ENCODE measurements at regions not wholly inside any gene's neighbourhood (a gene's known extent, or its start where the extent isn't known, plus 50 kb on each side); places are given as distances from the start of the nearest gene placed in this dataset.

DNA sequence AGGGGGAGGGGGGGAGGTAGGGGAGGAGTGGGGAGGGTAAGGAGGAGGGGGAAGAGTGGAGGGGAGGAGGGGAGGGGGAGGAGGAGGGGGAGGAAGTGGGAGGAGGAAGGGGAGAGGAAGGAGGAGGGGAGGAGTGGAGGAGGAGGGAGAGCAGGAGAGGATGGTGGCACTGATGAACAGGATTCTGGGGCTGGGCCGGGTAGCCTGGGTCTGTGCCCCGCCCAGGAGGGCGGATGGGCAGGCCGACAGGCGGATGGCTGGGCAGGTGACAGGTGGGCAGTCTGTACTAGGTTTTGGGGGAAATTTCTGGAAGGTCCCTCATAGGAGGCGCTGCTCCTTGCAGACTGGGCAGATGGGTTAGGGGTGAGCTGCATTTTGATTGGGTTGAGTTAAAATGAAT lies 66.0 kb upstream of the ADRA2C start:
- H3K9me3 ChIP-seq (ENCODE audit: low read depth), result no peaks in the 10 kb centered on the region
- H3F3A ChIP-seq (ENCODE audit: low read depth), result no peaks in the 10 kb centered on the region
- H3K4me1 Mint-ChIP-seq, result peaks cover 31% of the 10 kb centered on the region
- H3K36me3 ChIP-seq, result no peaks in the 10 kb centered on the region
- no peak overlapping the region for H3K4me3 Mint-ChIP-seq
- H3K36me3 Mint-ChIP-seq, result no peaks in the 10 kb centered on the region
- no peak overlapping the region for H3K27ac ChIP-seq
- no peak overlapping the region for H3K4me2 ChIP-seq
- no peaks in the 10 kb centered on the region for H4K20me1 ChIP-seq (ENCODE audit: low read depth)
- H3K79me2 ChIP-seq (ENCODE audit: low read depth), result no peaks in the 10 kb centered on the region
- H3K9ac ChIP-seq, result no peak overlapping the region
- peaks cover 28% of the 10 kb centered on the region for H3K4me1 ChIP-seq
- TF ChIP-seq, protein P1, sequence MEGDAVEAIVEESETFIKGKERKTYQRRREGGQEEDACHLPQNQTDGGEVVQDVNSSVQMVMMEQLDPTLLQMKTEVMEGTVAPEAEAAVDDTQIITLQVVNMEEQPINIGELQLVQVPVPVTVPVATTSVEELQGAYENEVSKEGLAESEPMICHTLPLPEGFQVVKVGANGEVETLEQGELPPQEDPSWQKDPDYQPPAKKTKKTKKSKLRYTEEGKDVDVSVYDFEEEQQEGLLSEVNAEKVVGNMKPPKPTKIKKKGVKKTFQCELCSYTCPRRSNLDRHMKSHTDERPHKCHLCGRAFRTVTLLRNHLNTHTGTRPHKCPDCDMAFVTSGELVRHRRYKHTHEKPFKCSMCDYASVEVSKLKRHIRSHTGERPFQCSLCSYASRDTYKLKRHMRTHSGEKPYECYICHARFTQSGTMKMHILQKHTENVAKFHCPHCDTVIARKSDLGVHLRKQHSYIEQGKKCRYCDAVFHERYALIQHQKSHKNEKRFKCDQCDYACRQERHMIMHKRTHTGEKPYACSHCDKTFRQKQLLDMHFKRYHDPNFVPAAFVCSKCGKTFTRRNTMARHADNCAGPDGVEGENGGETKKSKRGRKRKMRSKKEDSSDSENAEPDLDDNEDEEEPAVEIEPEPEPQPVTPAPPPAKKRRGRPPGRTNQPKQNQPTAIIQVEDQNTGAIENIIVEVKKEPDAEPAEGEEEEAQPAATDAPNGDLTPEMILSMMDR (IDR thresholded peaks at IDR 0.05), result no peak
- no peak for DNase-seq (ENCODE audit: low spot score)
- peaks cover 26% of the 10 kb centered on the region for H3K9me3 Mint-ChIP-seq
- no peak overlapping the region for H3K4me3 ChIP-seq
- H3K27ac Mint-ChIP-seq, result no peak overlapping the region
- peaks cover 8% of the 10 kb centered on the region for H3K27me3 ChIP-seq
- H2AFZ ChIP-seq (replicated peaks), result no peak overlapping the region
- H3K27me3 Mint-ChIP-seq (ENCODE audit: insufficient read depth, low read depth), result peaks cover 12% of the 10 kb centered on the region

DNA sequence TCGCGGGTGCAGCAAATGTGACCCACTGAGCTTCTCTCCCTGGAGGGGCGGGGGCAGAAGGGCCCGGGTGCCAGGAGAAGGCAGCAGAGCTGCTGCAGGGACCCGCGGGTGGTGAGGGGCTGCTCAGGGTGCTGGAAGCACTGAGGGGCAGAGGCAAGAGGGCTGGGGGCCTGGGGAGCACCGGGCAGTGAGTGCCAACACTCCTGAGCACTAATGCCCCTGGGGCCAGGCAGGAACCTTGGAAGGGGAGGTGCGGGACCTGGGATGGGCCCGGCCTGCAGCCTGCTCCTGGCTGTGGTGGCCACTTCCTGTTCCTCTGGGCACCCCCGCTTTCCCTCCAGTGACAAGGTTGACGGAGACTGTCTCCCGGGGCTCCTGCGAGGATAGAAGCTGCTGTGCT lies 66.5 kb upstream of the ADRA2C start:
- Histone ChIP-seq H3K4me2 (no peak overlapping the region), H3K79me2 (ENCODE audit: low read depth) (no peaks in the 10 kb centered on the region), H2AFZ (replicated peaks) (no peak overlapping the region), H4K20me1 (ENCODE audit: low read depth) (no peaks in the 10 kb centered on the region), H3K4me1 (peaks cover 28% of the 10 kb centered on the region), H3K9ac (no peak overlapping the region), H3K27me3 (peaks cover 8% of the 10 kb centered on the region), H3F3A (ENCODE audit: low read depth) (no peaks in the 10 kb centered on the region), H3K36me3 (no peaks in the 10 kb centered on the region), H3K9me3 (ENCODE audit: low read depth) (no peaks in the 10 kb centered on the region), H3K27ac (no peak overlapping the region), H3K4me3 (no peak overlapping the region)
- Mint-ChIP-seq H3K27me3 (ENCODE audit: insufficient read depth, low read depth) (peaks cover 11% of the 10 kb centered on the region), H3K4me1 (peaks cover 30% of the 10 kb centered on the region), H3K9me3 (peaks cover 28% of the 10 kb centered on the region), H3K4me3 (no peak overlapping the region), H3K27ac (no peak overlapping the region), H3K36me3 (no peaks in the 10 kb centered on the region)
- no peak for DNase-seq (ENCODE audit: low spot score)
- TF ChIP-seq, protein P1 (IDR thresholded peaks at IDR 0.05), result no peak
- TF ChIP-seq EZH2phosphoT487 (IDR thresholded peaks at IDR 0.05) (no peak), EZH2 (IDR thresholded peaks at IDR 0.05) (no peak)

DNA sequence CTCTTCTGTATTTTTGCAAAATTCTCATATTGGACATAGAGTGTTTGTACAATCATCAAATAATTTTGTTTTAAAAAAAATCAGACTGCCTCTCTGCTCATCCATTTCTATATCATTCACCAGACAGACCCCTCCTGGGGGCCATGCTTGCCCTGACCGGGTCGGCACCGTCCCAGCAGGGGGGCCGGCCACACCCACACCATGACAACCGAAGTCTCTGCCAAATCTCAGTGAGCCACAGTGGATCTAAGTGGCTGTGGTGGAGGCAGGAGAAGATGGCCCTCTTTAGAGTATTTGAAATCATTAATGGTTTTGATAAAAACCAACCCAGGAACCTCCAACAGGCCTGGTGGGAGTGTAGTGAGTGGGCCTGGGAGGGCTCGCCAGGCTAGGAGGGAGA lies 66.9 kb upstream of the ADRA2C start:
- Mint-ChIP-seq H3K4me3 (no peak overlapping the region), H3K4me1 (peaks cover 26% of the 10 kb centered on the region), H3K9me3 (peaks cover 28% of the 10 kb centered on the region), H3K27ac (no peak overlapping the region), H3K27me3 (ENCODE audit: insufficient read depth, low read depth) (peaks cover 7% of the 10 kb centered on the region), H3K36me3 (no peaks in the 10 kb centered on the region)
- Histone ChIP-seq H3K27me3 (peaks cover 4% of the 10 kb centered on the region), H4K20me1 (ENCODE audit: low read depth) (no peaks in the 10 kb centered on the region), H2AFZ (replicated peaks) (no peak overlapping the region), H3K79me2 (ENCODE audit: low read depth) (no peaks in the 10 kb centered on the region), H3K4me3 (no peak overlapping the region), H3K36me3 (no peaks in the 10 kb centered on the region), H3K27ac (no peak overlapping the region), H3K9me3 (ENCODE audit: low read depth) (no peaks in the 10 kb centered on the region), H3F3A (ENCODE audit: low read depth) (no peaks in the 10 kb centered on the region), H3K4me2 (no peak overlapping the region), H3K9ac (no peak overlapping the region), H3K4me1 (peaks cover 28% of the 10 kb centered on the region)
- no peak for DNase-seq (ENCODE audit: low spot score)
- TF ChIP-seq EZH2 (IDR thresholded peaks at IDR 0.05) (no peak), EZH2phosphoT487 (IDR thresholded peaks at IDR 0.05) (no peak)
- TF ChIP-seq, protein P1 (IDR thresholded peaks at IDR 0.05), result no peak

DNA sequence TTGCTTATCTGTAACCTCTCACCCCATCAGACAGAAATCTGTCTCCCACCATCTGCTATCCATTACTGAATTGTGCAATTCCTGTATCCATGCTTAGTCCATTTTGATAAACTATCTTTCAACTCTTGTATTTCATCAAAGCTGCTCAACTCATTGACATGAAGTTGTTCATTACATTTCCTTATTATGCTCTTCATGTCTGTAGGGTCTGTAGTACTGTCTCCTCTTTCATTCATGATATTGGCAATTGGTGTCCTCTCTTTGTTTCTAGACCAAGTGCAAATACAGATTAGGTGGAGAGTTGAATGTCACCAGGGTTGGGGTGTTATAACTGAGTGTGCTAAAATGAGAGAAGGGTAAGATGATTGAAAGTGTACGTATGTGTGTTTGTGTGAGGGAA lies 69.2 kb upstream of the ADRA2C start:
- Histone ChIP-seq H3K36me3 (no peaks in the 10 kb centered on the region), H4K20me1 (ENCODE audit: low read depth) (no peaks in the 10 kb centered on the region), H3K27ac (no peak overlapping the region), H3K4me3 (no peak overlapping the region), H3K4me1 (peaks cover 8% of the 10 kb centered on the region), H3K9me3 (ENCODE audit: low read depth) (no peaks in the 10 kb centered on the region), H3K4me2 (no peak overlapping the region), H3F3A (ENCODE audit: low read depth) (no peaks in the 10 kb centered on the region), H3K27me3 (no peaks in the 10 kb centered on the region), H3K9ac (no peak overlapping the region), H2AFZ (replicated peaks) (no peak overlapping the region), H3K79me2 (ENCODE audit: low read depth) (no peaks in the 10 kb centered on the region)
- no peak overlapping the region for H3K27ac Mint-ChIP-seq
- H3K27me3 Mint-ChIP-seq (ENCODE audit: insufficient read depth, low read depth), result peaks cover 4% of the 10 kb centered on the region
- TF ChIP-seq, protein P1 (IDR thresholded peaks at IDR 0.05), result no peak
- TF ChIP-seq EZH2 (IDR thresholded peaks at IDR 0.05), result no peak
- TF ChIP-seq EZH2phosphoT487 (IDR thresholded peaks at IDR 0.05), result no peak
- H3K9me3 Mint-ChIP-seq, result peaks cover 28% of the 10 kb centered on the region
- no peaks in the 10 kb centered on the region for H3K36me3 Mint-ChIP-seq
- H3K4me1 Mint-ChIP-seq, result peaks cover 14% of the 10 kb centered on the region
- DNase-seq (ENCODE audit: low spot score), result no peak
- H3K4me3 Mint-ChIP-seq, result no peak overlapping the region
